PC-3 (cell line): ENCODE measurements at regions not wholly inside any gene's neighbourhood (a gene's known extent, or its start where the extent isn't known, plus 50 kb on each side); places are given as distances from the start of the nearest gene placed in this dataset.

ENCODE experiments used
- ATAC-seq: fragments of 200-7000 bp; cut with Tn5 transposase; 2 replicates; pipeline ENCODE4 v1.9.1; 2020; ENCODE audit warnings: mild to moderate bottlenecking, moderate library complexity
- BruUV-seq: library from RNA; stranded (reverse); fragments of 400-500 nt; replicated peaks from 2 replicates; lab custom pipeline; 2021; lab: Mats Ljungman, UMichigan
- CTCF ChIA-PET: fragments of 300-600 bp; sonication (Branson Sonifier 250); formaldehyde crosslinking; loops from one replicate; lab custom pipeline; 2022; ENCODE audit warnings: antibody characterized with exemption; lab: Charles Lee
- POLR2A ChIA-PET: fragments of 300-600 bp; sonication (Branson Sonifier 250); formaldehyde crosslinking; loops from one replicate; lab custom pipeline; 2022; ENCODE audit warnings: antibody characterized with exemption; ENCODE audit not compliant: unreplicated experiment; lab: Charles Lee
- DNase-seq: peaks from one replicate; pipeline ENCODE4 v3.0.0-alpha.2; 2015
- H2AFZ ChIP-seq: fragments of 300-600 bp; sonication (generic); 2 replicates; pipeline ENCODE4 v1.6.0; 2016; ENCODE audit warnings: antibody characterized with exemption, low read length
- H3F3A ChIP-seq: fragments of 300-600 bp; sonication (generic); one replicate; pipeline ENCODE4 v1.6.0; 2017; ENCODE audit warnings: antibody characterized with exemption, low read length, control low read depth, mild to moderate bottlenecking; ENCODE audit not compliant: unreplicated experiment
- H3K27ac ChIP-seq: fragments of 300-600 bp; sonication (generic); 2 replicates; pipeline ENCODE4 v1.5.1; 2016; ENCODE audit warnings: mild to moderate bottlenecking, low read length
- H3K27me3 ChIP-seq: fragments of 300-600 bp; sonication (generic); 2 replicates; pipeline ENCODE4 v1.6.1; 2016; ENCODE audit warnings: low read length, mixed read lengths
- H3K36me3 ChIP-seq: fragments of 300-600 bp; sonication (generic); 2 replicates; pipeline ENCODE4 v1.6.1; 2016; ENCODE audit warnings: low read depth, mixed run types, low read length, mixed read lengths
- H3K4me1 ChIP-seq: fragments of 300-600 bp; sonication (generic); 2 replicates; pipeline ENCODE4 v1.5.1; 2016; ENCODE audit warnings: low read length; ENCODE audit not compliant: insufficient read depth
- H3K4me2 ChIP-seq: fragments of 300-600 bp; sonication (generic); 2 replicates; pipeline ENCODE4 v1.6.0; 2016; ENCODE audit warnings: low read length
- H3K4me3 ChIP-seq: fragments of 300-600 bp; sonication (generic); 2 replicates; pipeline ENCODE4 v1.5.1; 2016; ENCODE audit warnings: mild to moderate bottlenecking, low read length, mixed read lengths
- H3K79me2 ChIP-seq: fragments of 300-600 bp; sonication (generic); 2 replicates; pipeline ENCODE4 v1.6.1; 2017; ENCODE audit warnings: low read length, mixed read lengths
- H3K9ac ChIP-seq: fragments of 300-600 bp; sonication (generic); 2 replicates; pipeline ENCODE4 v1.6.0; 2016; ENCODE audit warnings: mild to moderate bottlenecking, low read length
- H3K9me2 ChIP-seq: fragments of 300-600 bp; sonication (generic); replicated peaks from 2 replicates; pipeline ENCODE4 v1.6.1; 2016; ENCODE audit warnings: mixed run types, low read length, mixed read lengths
- H3K9me3 ChIP-seq: fragments of 300-600 bp; sonication (generic); 2 replicates; pipeline ENCODE4 v1.6.1; 2016; ENCODE audit warnings: low read length, mixed read lengths
- H4K20me1 ChIP-seq: fragments of 300-600 bp; sonication (generic); 2 replicates; pipeline ENCODE4 v1.6.1; 2016; ENCODE audit warnings: low read length, mixed read lengths
- CTCF ChIP-seq: fragments of 300-600 bp; sonication (generic); conservative IDR thresholded peaks from 2 replicates; pipeline ENCODE4 v1.5.1; 2017; ENCODE audit warnings: antibody characterized with exemption, low read depth, mild to moderate bottlenecking, low read length
- EZH2 ChIP-seq: fragments of 300-600 bp; sonication (generic); IDR thresholded peaks from one replicate; pipeline ENCODE4 v1.6.1; 2017; ENCODE audit warnings: antibody characterized with exemption, mild to moderate bottlenecking, low read length; ENCODE audit not compliant: unreplicated experiment
- EZH2phosphoT487 ChIP-seq: fragments of 300-600 bp; sonication (generic); IDR thresholded peaks from 2 replicates; pipeline ENCODE4 v1.6.1; 2018; ENCODE audit warnings: mild to moderate bottlenecking, antibody characterized with exemption, low read length, borderline replicate concordance
- intact Hi-C: fragments of 100-400 bp; cut with micrococcal nuclease; formaldehyde crosslinking; loops from 2 replicates; pipeline ENCODE4 v1.9.0; 2023

GRCh38 chr2:15836689-15837610 is 103.4 kb upstream of the MYCN start:
- no TSS peak for BruUV-seq
- ChIA-PET CTCF (no interaction called here), POLR2A (no interaction called here)
- DNase-seq (no peak), ATAC-seq (no peak)
- H3K79me2 ChIP-seq = no peaks in the 10 kb centered on the region
- peaks cover 9% of the 10 kb centered on the region; the same call in 1 of the 2 replicates for H3K4me1 ChIP-seq
- intact Hi-C loops = no loop called here
- no peaks in the 10 kb centered on the region for H3K27me3 ChIP-seq
- no peaks in the 10 kb centered on the region for H3F3A ChIP-seq
- no peak overlapping the region for H3K4me2 ChIP-seq
- TF ChIP-seq EZH2 (no peak), EZH2phosphoT487 (no peak)
- H3K9ac ChIP-seq = no peak overlapping the region
- H3K9me3 ChIP-seq = no peaks in the 10 kb centered on the region
- H3K9me2 ChIP-seq = no peaks in the 10 kb centered on the region
- H3K4me3 ChIP-seq = no peak overlapping the region
- no peaks in the 10 kb centered on the region for H3K36me3 ChIP-seq
- H3K27ac ChIP-seq = no peak overlapping the region
- no peak overlapping the region for H2AFZ ChIP-seq
- H4K20me1 ChIP-seq = no peaks in the 10 kb centered on the region

DNA sequence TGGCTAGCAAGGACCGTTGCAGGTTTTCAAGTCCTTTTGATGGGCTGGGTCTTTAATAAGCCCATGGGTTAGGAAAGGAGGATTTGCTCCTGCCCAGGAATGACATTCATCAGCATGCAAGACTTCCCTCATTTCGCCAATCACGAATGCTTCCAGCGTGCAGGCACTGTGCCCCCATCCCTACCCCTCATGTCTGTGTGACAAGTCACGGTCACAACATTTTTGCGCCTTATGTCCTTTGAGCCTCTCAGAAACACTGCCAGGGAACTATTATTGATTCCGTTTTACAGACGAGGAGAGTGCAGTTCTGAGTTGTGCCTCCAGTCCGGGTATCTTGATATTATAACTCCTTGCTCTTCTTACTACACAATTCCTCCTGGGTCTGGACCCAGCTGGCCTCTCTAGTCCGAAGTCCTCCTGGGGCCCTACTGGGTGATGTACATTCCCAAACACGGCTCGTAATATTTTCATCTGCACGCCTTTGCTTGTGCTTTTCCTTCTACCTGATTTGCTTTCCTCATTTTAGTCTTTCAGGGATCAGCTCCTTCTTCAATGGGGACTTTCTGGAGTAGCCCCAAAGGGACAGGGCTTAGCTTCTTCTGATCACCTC is 101.8 kb upstream of the MYCN start:
- Histone ChIP-seq H2AFZ (no peak overlapping the region), H3K27ac (no peak overlapping the region), H3K9ac (no peak overlapping the region), H3K27me3 (no peaks in the 10 kb centered on the region), H3K36me3 (no peaks in the 10 kb centered on the region), H3K9me3 (no peaks in the 10 kb centered on the region), H3K4me1 (peaks cover 9% of the 10 kb centered on the region; the same call in 1 of the 2 replicates), H3F3A (no peaks in the 10 kb centered on the region), H4K20me1 (no peaks in the 10 kb centered on the region), H3K4me2 (no peak overlapping the region), H3K79me2 (no peaks in the 10 kb centered on the region), H3K4me3 (no peak overlapping the region), H3K9me2 (no peaks in the 10 kb centered on the region)
- DNase-seq (no peak), ATAC-seq (no peak)
- intact Hi-C loops = no loop called here
- no peak for TF ChIP-seq EZH2
- no peak for TF ChIP-seq CTCF
- TF ChIP-seq EZH2phosphoT487 = no peak
- BruUV-seq = no TSS peak
- POLR2A ChIA-PET = no interaction called here
- CTCF ChIA-PET = no interaction called here

- H3K36me3 ChIP-seq = no peaks in the 10 kb centered on the region
- H3K27me3 ChIP-seq = no peaks in the 10 kb centered on the region
- H2AFZ ChIP-seq = no peak overlapping the region
- H3K4me1 ChIP-seq = peaks cover 9% of the 10 kb centered on the region; the same call in 1 of the 2 replicates
- H3K9me3 ChIP-seq = no peaks in the 10 kb centered on the region
- ChIA-PET POLR2A (no interaction called here), CTCF (no interaction called here)
- no peak overlapping the region for H3K4me2 ChIP-seq
- no peaks in the 10 kb centered on the region for H4K20me1 ChIP-seq
- H3K79me2 ChIP-seq = no peaks in the 10 kb centered on the region
- intact Hi-C loops = no loop called here
- BruUV-seq = no TSS peak
- DNase-seq (no peak), ATAC-seq (no peak)
- H3K4me3 ChIP-seq = no peak overlapping the region
- TF ChIP-seq CTCF (no peak), EZH2 (no peak), EZH2phosphoT487 (no peak)
- H3K9me2 ChIP-seq = no peaks in the 10 kb centered on the region
- no peak overlapping the region for H3K9ac ChIP-seq
- H3K27ac ChIP-seq = no peak overlapping the region
- no peaks in the 10 kb centered on the region for H3F3A ChIP-seq
Measured at GRCh38 chr2:15839426-15840124, 100.8 kb upstream of the MYCN start.
